NOMO-1 (cell line): ENCODE measurements at regions not wholly inside any gene's neighbourhood (a gene's known extent, or its start where the extent isn't known, plus 50 kb on each side); places are given as distances from the start of the nearest gene placed in this dataset.
"Not testable (repeated sequence)": the region's sequence is repeated elsewhere in the genome, so short reads cannot be mapped to it uniquely, and the experiment has no call there.

Experiments
- DNase-seq, 2 experiments: peaks; one replicate each; lab custom pipeline; 2025; ENCODE audit not compliant: unreplicated experiment in 2 of 2; lab: John Stamatoyannopoulos, UW

GRCh38 chr17:31798205-31798724 is 60.8 kb downstream of the COPRS start:
- DNase-seq, result no peak

GRCh38 chr17:31795941-31796340 is 63.1 kb downstream of the COPRS start:
- DNase-seq, result not testable (repeated sequence)

- DNase-seq, result no peak
Observed at GRCh38 chr17:31794111-31794510, 64.9 kb downstream of the COPRS start.

GRCh38 chr17:31793634-31794033 is 65.4 kb downstream of the COPRS start:
- DNase-seq, result not testable (repeated sequence)

GRCh38 chr17:31792007-31792585 is 66.9 kb downstream of the COPRS start:
- no peak for DNase-seq

GRCh38 chr17:31789707-31790505 is 69.1 kb downstream of the COPRS start:
- DNase-seq, result no peak

- DNase-seq, result no peak
Observed at GRCh38 chr17:31788956-31789355, 70.1 kb downstream of the COPRS start.

GRCh38 chr17:31788571-31788946 is 70.5 kb downstream of the COPRS start:
- DNase-seq, result no peak

- DNase-seq, result no peak
Observed at GRCh38 chr17:31787857-31788570, 71.0 kb downstream of the COPRS start.

GRCh38 chr17:31786796-31787481 is 72.1 kb downstream of the COPRS start:
- DNase-seq, result no peak

- DNase-seq, result peak in 1 of 2 experiments; percentile 42
Observed at GRCh38 chr17:31780483-31780882, 78.6 kb downstream of the COPRS start.

- DNase-seq, result no peak
Observed at GRCh38 chr17:31778523-31778922, 80.5 kb downstream of the COPRS start.

- not testable (repeated sequence) for DNase-seq
Observed at GRCh38 chr17:31771328-31771727, 87.7 kb downstream of the COPRS start.

- DNase-seq, result not testable (repeated sequence)
Observed at GRCh38 chr17:31770501-31770900, 88.5 kb downstream of the COPRS start.

- DNase-seq, result not testable (repeated sequence)
Observed at GRCh38 chr17:31761836-31762510, 97.1 kb downstream of the COPRS start.

- no peak for DNase-seq
Observed at GRCh38 chr17:31758646-31759045, 100.4 kb downstream of the COPRS start.

- no peak for DNase-seq
Observed at GRCh38 chr17:31757097-31757496, 101.9 kb downstream of the COPRS start.

GRCh38 chr17:31754239-31754945 is 104.7 kb downstream of the COPRS start:
- DNase-seq, result no peak

GRCh38 chr17:31753011-31753410 is 106.0 kb downstream of the COPRS start:
- DNase-seq, result no peak

- DNase-seq, result no peak
Observed at GRCh38 chr17:31752584-31752983, 106.5 kb downstream of the COPRS start.
